ENCODE measurements at regions not wholly inside any gene's neighbourhood (a gene's known extent, or its start where the extent isn't known, plus 50 kb on each side); places are given as distances from the start of the nearest gene placed in this dataset.

DNA sequence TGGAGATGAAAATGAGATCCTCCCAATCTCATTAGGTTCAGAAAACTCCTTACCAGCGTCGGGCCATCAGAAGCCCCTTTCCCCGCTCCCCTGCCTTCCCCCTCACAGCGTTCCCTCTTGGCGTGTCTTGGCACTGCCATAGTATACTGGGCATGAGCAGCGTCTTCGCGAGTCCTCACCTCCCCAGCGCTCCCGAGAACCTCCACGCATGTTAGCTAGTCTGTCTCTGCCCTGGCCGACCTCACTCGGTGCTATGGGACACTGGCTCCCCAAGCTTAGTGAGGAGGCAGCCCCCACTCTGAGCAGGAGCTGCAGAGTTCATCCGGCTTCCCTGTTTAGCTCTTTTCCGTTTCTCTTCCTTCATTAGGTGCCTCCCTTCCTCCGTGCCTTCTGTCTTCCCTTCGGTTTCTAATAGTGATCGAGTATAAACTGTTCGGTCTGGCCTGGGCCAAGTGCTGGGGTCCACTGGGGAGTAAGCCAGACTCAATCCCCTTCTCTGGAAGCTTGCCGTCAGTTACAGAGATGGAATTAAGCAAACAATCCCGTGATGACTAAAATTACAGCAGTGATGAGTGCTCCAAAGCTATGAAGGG lies 63.8 kb upstream of the OPCML start:
- TF ChIP-seq EZH2 (IDR thresholded peaks at IDR 0.05; ENCODE audit: borderline replicate concordance, low read depth, low read length, severe bottlenecking) = no peak
- TF ChIP-seq, protein P1, sequence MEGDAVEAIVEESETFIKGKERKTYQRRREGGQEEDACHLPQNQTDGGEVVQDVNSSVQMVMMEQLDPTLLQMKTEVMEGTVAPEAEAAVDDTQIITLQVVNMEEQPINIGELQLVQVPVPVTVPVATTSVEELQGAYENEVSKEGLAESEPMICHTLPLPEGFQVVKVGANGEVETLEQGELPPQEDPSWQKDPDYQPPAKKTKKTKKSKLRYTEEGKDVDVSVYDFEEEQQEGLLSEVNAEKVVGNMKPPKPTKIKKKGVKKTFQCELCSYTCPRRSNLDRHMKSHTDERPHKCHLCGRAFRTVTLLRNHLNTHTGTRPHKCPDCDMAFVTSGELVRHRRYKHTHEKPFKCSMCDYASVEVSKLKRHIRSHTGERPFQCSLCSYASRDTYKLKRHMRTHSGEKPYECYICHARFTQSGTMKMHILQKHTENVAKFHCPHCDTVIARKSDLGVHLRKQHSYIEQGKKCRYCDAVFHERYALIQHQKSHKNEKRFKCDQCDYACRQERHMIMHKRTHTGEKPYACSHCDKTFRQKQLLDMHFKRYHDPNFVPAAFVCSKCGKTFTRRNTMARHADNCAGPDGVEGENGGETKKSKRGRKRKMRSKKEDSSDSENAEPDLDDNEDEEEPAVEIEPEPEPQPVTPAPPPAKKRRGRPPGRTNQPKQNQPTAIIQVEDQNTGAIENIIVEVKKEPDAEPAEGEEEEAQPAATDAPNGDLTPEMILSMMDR (IDR thresholded peaks at IDR 0.05; ENCODE audit: borderline replicate concordance, extremely low read depth, low read length, poor library complexity, severe bottlenecking) = no peak

All from DND-41 (cell line).